HG03159 (cell line): ENCODE measurements at regions not wholly inside any gene's neighbourhood (a gene's known extent, or its start where the extent isn't known, plus 50 kb on each side); places are given as distances from the start of the nearest gene placed in this dataset.
A peak's percentile ranks its signal among the peaks of the same experiment; 100 is the strongest.

Experiments
- ATAC-seq: cut with Tn5 transposase; IDR thresholded peaks from one replicate; pipeline ENCODE4 v1.9.1; 2021; ENCODE audit warnings: mild to moderate bottlenecking, moderate library complexity; ENCODE audit not compliant: unreplicated experiment

GRCh38 chr14:65278589-65278988 lies 133.9 kb upstream of the FUT8 start:
- no peak for ATAC-seq

- ATAC-seq: no peak
Measured at GRCh38 chr14:65279510-65279909, 133.0 kb upstream of the FUT8 start.

- ATAC-seq: no peak
Measured at GRCh38 chr14:65279958-65280357, 132.6 kb upstream of the FUT8 start.

DNA sequence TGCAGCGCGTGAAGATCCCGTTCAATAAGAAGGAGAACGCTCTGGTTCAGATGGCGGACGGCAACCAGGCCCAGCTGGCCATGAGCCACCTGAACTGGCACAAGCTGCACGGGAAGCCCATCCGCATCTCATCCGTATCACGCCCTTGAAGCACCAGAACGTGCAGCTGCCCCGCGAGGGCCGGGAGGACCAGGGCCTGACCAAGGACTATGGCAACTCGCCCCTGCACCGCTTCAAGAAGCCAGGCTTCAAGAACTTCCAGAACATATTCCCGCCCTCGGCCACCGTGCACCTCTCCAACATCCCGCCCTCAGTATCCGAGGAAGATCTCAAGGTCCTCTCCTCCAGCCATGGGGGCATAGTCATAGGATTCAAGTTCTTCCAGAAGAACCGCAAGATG lies 131.9 kb upstream of the FUT8 start:
- ATAC-seq: no peak

- no peak for ATAC-seq
Measured at GRCh38 chr14:65281991-65282895, 130.3 kb upstream of the FUT8 start.

DNA sequence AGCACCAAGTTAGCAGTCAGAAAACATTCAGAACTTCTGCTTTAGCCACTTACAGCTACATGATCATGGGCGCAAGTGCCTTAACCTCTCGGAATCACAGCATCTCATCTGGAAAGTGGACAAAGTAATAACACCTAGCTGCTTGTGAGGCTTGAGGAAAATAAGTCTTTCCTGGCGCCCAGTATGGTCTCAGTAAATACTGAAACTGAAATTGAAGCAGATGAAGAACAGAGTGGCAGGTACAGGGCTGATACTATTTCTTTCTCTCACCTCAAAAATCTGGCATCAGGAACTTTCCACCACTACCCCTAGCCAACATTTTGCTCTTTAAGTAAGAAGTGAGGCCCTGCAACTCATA lies 129.7 kb upstream of the FUT8 start:
- no peak for ATAC-seq

DNA sequence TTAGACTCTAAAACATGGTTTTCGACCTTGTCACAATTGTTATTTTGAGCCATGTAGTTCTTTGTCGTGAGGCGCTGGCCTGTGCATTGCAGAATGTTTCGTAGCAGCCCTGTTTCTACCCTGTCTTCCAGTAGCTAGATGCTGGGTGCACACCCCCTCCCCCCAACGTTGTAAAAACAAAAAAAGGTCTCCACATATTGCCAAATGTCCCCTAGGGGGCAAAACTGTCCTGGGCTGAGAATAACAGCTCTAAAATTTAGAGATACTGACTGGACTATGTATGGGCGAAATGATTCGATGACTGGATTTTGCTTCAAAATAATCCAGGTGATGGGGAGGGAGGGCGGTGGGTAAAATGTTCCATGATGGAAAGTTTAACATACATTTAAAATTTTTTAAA lies 126.1 kb upstream of the FUT8 start:
- no peak for ATAC-seq

DNA sequence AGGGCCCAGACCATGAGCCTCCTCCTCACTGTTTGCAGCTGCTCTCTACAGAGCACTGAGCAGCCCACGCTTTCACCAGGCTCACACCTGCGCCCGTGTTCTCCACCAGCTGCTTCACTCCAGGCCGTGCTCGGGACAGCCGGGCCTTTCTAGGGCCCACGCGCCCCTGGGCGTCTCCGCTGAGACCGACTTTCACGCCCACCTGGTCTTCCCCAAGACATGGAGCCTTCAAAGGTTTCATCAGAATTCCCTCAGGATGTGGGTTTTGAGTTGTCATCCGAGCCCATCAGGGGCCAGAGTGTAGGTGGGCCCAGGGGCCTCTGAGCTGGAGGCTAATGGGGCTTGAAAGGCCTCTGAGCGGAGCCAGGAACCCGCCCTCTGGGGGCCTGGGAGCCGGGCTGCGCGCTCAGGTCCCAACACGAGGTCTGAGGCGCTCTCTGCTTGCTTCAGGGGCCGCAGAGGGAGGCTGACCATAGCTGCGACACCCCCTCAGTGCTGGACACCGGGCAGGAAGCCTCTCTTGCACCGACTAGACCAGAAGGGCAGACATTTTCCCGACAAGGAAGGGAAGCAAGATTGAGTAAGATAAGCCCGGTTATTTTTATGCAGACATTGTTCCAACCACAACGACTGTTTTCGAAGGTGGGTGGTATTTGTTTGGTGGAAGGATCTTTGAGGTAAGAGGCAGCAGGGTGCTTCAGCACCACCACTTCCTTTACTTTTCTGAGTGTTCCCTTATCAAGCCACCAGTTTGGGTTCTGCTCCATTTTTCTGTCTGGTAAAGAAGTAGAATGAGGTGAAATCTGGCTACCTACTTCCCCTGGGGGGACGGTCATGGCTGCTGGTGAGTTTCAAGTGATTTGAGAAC lies 125.0 kb upstream of the FUT8 start:
- ATAC-seq: peak; percentile 65

DNA sequence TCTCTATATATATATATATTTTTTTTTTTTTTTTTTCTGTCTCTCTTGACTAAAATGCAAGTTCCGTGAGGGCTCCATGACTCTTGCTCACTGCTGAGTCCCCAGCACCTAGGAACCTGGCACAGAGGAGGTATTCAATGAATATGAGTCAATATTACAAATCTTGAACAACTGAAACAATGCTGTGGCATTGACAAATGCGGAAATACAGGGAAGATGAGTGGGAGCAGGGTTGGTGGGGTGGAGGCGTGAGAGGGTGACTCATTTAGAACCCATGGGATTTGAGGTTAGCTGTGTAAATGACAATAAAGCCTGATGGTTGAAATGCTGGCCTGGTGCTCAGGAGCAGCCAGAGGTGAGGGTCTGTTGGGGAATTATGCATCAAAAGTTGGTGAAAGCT lies 121.7 kb upstream of the FUT8 start:
- no peak for ATAC-seq

DNA sequence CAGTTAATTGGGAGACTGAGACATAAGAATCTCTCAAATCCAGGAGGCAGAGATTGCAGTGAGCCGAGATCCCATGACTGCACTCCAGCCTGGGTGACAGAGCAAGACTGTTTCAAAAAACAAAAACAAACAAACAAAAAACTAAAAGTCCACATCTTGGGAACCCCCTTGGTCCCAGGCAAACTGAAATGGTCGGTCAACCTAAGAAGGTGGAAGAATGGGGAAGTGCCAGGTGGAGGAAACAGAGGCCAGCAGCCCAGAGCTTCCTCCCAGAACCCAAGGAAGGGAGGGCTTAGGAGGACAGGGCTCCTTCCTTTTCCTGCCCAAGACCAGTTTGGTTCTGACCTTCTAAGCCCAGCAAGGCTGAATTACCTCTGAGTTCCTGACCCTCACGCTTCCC lies 121.0 kb upstream of the FUT8 start:
- no peak for ATAC-seq

GRCh38 chr14:65294816-65295215 lies 117.7 kb upstream of the FUT8 start:
- ATAC-seq: no peak

- no peak for ATAC-seq
Measured at GRCh38 chr14:65296402-65296801, 116.1 kb upstream of the FUT8 start.

- no peak for ATAC-seq
Measured at GRCh38 chr14:65296876-65297275, 115.7 kb upstream of the FUT8 start.

DNA sequence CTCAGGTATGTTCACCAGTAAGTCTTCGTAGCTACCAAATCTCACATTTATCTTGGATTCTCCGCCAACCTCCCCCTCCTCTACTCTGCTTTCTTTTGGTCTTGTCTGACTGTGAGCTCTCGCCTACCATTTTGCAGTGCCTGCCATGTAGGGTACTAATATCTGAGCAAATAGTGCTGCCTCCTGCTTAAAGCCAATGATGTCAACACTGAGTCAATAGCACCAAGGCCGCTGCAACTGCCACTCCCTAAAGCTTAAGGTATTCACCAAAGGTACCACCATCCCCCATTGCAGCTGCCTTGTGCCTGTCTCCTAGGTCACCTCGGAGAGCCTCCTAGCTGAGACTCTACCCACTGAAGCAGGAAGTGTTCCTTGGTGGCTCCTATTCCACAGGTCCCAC lies 114.8 kb upstream of the FUT8 start:
- ATAC-seq: no peak

GRCh38 chr14:65299826-65300225 lies 112.7 kb upstream of the FUT8 start:
- no peak for ATAC-seq

DNA sequence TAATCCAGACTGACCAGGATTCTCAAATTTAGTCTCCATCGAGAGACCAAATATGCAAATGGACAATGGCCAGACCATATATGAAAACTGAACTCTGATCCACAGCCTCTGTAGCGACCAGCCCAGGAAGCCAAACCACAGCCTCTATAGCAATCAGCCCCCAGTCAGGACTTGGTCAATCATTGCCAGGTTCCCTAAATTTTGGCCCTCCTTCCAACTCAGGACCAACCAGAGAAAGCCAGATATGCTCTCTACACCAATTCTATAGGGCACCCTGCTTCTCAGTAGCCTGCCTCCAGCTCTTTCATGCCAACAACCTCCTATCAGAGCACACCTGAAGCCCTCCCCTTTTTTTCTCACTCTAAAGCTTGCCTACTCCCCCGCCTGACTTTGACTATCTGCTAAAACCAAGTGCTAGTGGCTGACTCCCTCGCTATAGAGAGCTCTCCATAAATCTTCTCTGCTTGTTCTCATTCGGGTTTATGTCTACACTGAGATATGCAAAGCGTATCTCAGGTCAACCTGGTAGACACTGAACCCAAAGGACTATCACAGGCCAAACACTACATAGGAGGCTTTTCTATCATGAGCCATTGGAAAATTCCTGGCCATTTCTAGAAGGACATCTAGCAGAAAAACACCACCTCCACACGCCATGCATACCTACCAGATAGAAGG lies 110.5 kb upstream of the FUT8 start:
- ATAC-seq: peak; percentile 54

DNA sequence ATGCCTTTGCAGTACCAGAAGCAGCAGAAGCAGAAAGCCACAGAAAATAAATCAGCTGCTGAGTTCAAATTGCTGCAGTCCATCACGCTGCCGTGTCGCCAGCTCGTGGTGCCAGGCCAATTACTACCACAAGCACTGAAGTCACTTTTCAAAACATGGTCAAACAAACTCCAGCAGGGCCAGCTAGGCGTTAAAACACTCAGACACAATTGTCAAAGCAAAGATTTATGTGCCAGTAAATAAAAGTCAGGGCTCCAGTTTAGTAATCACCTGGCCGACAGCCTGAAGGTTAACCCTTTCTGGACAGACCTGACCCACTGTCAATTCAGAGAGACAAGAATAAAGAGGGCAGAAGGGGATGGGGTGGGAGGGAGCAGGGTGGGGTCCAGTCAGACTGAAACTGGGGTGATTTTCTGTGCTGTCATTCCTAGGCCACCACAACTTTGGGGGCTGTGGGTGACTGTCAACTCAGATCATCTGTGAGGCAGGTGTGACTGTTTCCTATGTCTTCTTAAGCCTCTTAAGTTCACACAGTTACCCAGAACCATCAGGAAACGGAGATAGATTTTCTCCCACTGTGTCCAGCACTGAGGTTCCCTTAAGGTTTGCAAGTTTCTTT lies 109.8 kb upstream of the FUT8 start:
- ATAC-seq: peak; percentile 52

DNA sequence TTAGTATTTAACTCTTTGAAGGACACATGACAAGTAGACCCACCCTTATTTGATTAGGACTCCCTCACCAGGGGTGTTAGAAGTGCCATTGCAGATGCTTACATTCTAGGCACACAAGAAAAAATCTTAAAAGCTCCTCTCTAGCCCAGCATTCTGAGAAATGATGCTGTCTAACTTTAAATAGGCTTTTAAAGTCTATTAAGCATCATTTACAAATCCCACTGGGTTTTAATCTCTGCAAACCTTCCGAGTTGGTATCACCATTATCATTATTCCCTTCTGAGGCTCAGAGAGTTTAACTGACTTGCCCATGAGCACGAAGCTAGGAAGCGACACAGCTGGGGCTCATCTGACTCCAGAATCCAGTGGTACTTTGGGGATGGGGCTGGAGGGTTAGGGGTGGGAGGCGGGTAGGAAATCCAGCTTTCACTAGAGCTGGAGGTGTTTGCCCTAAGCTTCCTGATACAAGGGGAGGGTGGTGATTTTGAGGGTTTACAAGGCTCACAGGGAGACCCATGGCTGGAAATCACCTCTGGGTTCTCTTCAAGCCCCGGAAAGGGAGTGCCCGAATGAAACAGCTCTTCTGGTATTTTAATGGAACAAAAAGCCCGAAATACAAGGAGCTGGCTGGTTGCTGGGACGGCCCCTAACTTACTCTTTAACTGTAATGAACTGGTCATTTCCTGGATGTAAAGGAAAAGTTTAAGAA lies 109.2 kb upstream of the FUT8 start:
- ATAC-seq: no peak

DNA sequence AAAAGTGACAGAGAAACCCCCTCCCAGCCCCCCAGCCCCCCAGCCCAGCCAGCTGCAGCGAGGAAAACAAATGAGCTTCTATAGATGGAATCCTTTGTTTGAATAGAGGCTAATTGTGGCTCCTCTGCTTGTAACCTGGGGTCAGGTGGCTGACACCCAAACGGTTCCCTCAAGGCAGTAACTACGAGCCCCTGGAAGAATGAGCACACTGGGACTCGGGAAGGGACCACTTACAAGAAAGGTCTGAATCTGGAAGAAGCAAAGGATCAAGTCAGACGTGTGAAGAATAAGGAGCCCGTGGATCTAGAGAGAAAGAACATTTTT lies 108.7 kb upstream of the FUT8 start:
- ATAC-seq: no peak

- ATAC-seq: no peak
Measured at GRCh38 chr14:65304239-65304638, 108.3 kb upstream of the FUT8 start.

- ATAC-seq: no peak
Measured at GRCh38 chr14:65304963-65305362, 107.6 kb upstream of the FUT8 start.
